ENCODE measurements at regions not wholly inside any gene's neighbourhood (a gene's known extent, or its start where the extent isn't known, plus 50 kb on each side); places are given as distances from the start of the nearest gene placed in this dataset.

GRCh38 chr3:148466143-148466542, 231.6 kb upstream of the AGTR1 start:
- no peaks in the 10 kb centered on the region for H3K36me3 ChIP-seq
- H3K27ac ChIP-seq: no peak overlapping the region
- TF ChIP-seq, protein P1, sequence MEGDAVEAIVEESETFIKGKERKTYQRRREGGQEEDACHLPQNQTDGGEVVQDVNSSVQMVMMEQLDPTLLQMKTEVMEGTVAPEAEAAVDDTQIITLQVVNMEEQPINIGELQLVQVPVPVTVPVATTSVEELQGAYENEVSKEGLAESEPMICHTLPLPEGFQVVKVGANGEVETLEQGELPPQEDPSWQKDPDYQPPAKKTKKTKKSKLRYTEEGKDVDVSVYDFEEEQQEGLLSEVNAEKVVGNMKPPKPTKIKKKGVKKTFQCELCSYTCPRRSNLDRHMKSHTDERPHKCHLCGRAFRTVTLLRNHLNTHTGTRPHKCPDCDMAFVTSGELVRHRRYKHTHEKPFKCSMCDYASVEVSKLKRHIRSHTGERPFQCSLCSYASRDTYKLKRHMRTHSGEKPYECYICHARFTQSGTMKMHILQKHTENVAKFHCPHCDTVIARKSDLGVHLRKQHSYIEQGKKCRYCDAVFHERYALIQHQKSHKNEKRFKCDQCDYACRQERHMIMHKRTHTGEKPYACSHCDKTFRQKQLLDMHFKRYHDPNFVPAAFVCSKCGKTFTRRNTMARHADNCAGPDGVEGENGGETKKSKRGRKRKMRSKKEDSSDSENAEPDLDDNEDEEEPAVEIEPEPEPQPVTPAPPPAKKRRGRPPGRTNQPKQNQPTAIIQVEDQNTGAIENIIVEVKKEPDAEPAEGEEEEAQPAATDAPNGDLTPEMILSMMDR (IDR thresholded peaks at IDR 0.05): no peak
- TF ChIP-seq EP300 (IDR thresholded peaks at IDR 0.05) (no peak), POLR2AphosphoS5 (IDR thresholded peaks at IDR 0.05) (no peak), POLR2A (IDR thresholded peaks at IDR 0.05) (no peak)
- no peak overlapping the region for H3K4me3 ChIP-seq
- ATAC-seq (ENCODE audit: low FRiP score in 2 of 2) (no peak), DNase-seq (no peak)
- 40 to 46% methylated on average over 2 of the region's 2 CpGs for WGBS, 2 donors
- no peaks in the 10 kb centered on the region for H3K4me1 ChIP-seq
- H3K27me3 ChIP-seq: no peaks in the 10 kb centered on the region
- no peaks in the 10 kb centered on the region for H3K9me3 ChIP-seq

- H3K4me3 ChIP-seq: no peak overlapping the region
- H3K9me3 ChIP-seq: no peaks in the 10 kb centered on the region
- no peak for ATAC-seq (ENCODE audit: low FRiP score in 2 of 2)
- no peaks in the 10 kb centered on the region for H3K27me3 ChIP-seq
- DNase-seq: no peak
- TF ChIP-seq EP300 (IDR thresholded peaks at IDR 0.05): no peak
- TF ChIP-seq POLR2AphosphoS5 (IDR thresholded peaks at IDR 0.05): no peak
- TF ChIP-seq, protein P1 (IDR thresholded peaks at IDR 0.05): no peak
- TF ChIP-seq POLR2A (IDR thresholded peaks at IDR 0.05): no peak
- no peaks in the 10 kb centered on the region for H3K36me3 ChIP-seq
- H3K4me1 ChIP-seq: no peaks in the 10 kb centered on the region
- no peak overlapping the region for H3K27ac ChIP-seq
These were observed 230.5 kb upstream of the AGTR1 start for GRCh38 chr3:148466980-148467740.

DNA sequence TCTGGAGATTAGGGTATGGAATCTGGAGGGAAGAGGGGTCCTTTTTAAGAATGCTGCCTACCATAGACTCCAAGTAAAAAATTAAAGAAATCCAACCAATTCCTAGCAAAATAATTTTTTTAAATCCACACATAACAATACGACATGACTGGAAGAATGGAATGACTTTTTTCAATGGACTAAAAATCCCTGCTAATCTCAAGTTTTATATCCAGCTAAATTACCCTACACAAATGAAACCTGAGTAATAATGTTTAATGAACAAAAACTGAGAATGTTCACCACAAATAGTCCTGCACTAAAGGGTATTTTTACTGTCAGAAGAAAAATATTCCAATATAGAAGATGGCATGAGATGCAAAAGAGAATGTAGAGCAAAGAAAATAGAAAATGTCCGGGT, 220.3 kb upstream of the AGTR1 start:
- no peak for TF ChIP-seq POLR2A (IDR thresholded peaks at IDR 0.05)
- no peak for TF ChIP-seq EP300 (IDR thresholded peaks at IDR 0.05)
- TF ChIP-seq, protein P1 (IDR thresholded peaks at IDR 0.05): no peak
- TF ChIP-seq POLR2AphosphoS5 (IDR thresholded peaks at IDR 0.05): no peak
- Histone ChIP-seq H3K27ac (no peak overlapping the region), H3K27me3 (no peaks in the 10 kb centered on the region), H3K9me3 (no peaks in the 10 kb centered on the region), H3K4me3 (no peak overlapping the region), H3K4me1 (no peaks in the 10 kb centered on the region), H3K36me3 (no peaks in the 10 kb centered on the region)
- no peak for DNase-seq
- ATAC-seq (ENCODE audit: low FRiP score in 2 of 2): no peak
- WGBS, 2 donors: 85 to 93% methylated on average over 2 of the region's 2 CpGs

DNA sequence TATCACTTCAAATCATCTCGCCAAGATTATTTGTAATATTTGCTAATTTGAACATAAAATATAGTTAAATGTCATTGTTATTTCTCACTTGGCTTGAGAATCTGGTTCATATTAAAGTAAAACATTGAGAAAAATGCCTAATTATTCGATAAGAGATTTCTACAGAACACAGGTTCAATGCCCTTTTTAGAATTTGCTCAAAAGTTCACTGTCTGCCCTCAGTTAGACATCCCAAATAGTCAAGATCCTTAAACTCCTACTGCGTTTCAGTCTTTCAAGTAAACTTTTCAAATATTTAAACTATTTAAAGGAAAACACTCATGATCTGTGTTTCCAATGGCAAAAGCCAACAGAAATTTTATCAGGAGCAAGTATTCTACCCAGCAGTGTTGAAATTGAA, 204.1 kb upstream of the AGTR1 start:
- H3K9me3 ChIP-seq: no peaks in the 10 kb centered on the region
- no peak for ATAC-seq (ENCODE audit: low FRiP score in 2 of 2)
- no peaks in the 10 kb centered on the region for H3K27me3 ChIP-seq
- no peak for DNase-seq
- H3K4me3 ChIP-seq: no peak overlapping the region
- 77 to 80% methylated on average over 3 of the region's 3 CpGs for whole genome bisulfite sequencing, 2 donors
- TF ChIP-seq POLR2A (IDR thresholded peaks at IDR 0.05) (no peak), POLR2AphosphoS5 (IDR thresholded peaks at IDR 0.05) (no peak), EP300 (IDR thresholded peaks at IDR 0.05) (no peak)
- TF ChIP-seq, protein P1 (IDR thresholded peaks at IDR 0.05): no peak
- no peak overlapping the region for H3K27ac ChIP-seq
- no peaks in the 10 kb centered on the region for H3K36me3 ChIP-seq
- no peaks in the 10 kb centered on the region for H3K4me1 ChIP-seq

DNA sequence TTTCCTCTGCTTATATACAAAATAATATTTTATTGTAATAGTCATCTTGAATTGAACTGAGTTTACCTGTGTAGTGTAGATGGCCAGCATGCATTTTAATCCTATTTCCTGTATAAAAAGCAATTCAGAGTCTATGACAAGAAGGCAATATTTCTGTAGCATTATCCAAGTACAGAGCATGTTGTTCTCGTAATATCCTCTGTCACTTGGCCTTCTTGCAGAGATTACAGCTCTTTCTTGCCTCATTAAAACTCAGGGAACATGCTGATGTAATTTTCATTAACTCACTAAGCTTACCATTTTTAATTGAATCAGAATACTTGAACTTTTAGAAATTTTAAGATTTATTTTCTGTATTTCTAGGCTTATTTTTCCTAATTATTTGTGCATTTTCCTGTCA, 203.3 kb upstream of the AGTR1 start:
- Histone ChIP-seq H3K4me3 (no peak overlapping the region), H3K9me3 (no peaks in the 10 kb centered on the region), H3K36me3 (no peaks in the 10 kb centered on the region), H3K27ac (no peak overlapping the region), H3K4me1 (no peaks in the 10 kb centered on the region), H3K27me3 (no peaks in the 10 kb centered on the region)
- WGBS, 2 donors: 73 to 76% methylated on average over 1 of the region's 1 CpG
- ATAC-seq (ENCODE audit: low FRiP score in 2 of 2): no peak
- no peak for TF ChIP-seq POLR2A (IDR thresholded peaks at IDR 0.05)
- TF ChIP-seq, protein P1 (IDR thresholded peaks at IDR 0.05): no peak
- TF ChIP-seq EP300 (IDR thresholded peaks at IDR 0.05): no peak
- no peak for TF ChIP-seq POLR2AphosphoS5 (IDR thresholded peaks at IDR 0.05)
- DNase-seq: no peak
